Fibroblast of the conjunctiva (primary cell): ENCODE measurements at regions not wholly inside any gene's neighbourhood (a gene's known extent, or its start where the extent isn't known, plus 50 kb on each side); places are given as distances from the start of the nearest gene placed in this dataset.

ENCODE experiments used
- DNase-seq: peaks from one replicate; pipeline ENCODE4 v3.0.0-alpha.2; 2010; ENCODE audit warnings: low read depth

DNA sequence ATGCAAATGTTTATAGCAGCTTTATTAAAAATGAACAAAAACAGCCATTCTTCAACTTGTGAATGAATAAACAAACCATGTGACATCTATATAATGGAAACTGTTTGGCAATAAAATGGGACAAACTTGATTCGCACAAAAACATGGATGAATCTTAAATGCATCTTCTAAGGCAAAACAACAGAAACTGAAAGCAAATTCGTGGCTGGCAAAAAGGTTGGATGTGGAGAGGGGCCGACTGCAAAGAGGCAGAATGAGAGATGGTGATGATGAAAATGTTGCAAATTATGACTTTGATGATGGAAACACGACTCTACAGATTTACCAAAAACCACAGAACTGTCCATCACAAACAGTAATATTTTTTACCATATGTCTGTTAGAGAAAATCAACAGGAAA, 327.0 kb upstream of the NR5A2 start:
- DNase-seq, result no peak

GRCh38 chr1:199701726-199702125, 325.8 kb upstream of the NR5A2 start:
- no peak for DNase-seq

DNA sequence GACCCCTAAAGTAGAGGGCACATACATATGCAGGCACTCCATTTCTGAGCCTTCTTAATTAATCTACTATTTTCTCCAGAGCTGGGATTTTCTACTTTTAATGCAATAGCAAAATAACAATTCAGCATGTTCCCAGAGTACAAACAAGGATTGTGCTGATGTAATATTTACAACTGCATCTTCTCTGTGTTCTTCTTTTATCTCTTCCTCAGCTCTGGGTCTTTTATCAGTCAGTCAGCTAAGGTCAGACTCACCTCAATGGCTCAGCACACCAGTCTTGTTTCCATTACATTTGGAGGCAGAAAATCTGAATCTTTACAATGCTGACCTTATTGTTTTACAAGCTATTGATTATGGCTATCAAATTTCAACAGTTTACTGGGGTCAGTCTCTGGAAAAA, 323.3 kb upstream of the NR5A2 start:
- no peak for DNase-seq

GRCh38 chr1:199705825-199706224, 321.7 kb upstream of the NR5A2 start:
- no peak for DNase-seq

- no peak for DNase-seq
These were observed 320.5 kb upstream of the NR5A2 start for GRCh38 chr1:199706826-199707606.

- no peak for DNase-seq
These were observed 316.5 kb upstream of the NR5A2 start for GRCh38 chr1:199710974-199711373.

GRCh38 chr1:199716729-199717128, 310.8 kb upstream of the NR5A2 start:
- no peak for DNase-seq

GRCh38 chr1:199719156-199719842, 308.2 kb upstream of the NR5A2 start:
- no peak for DNase-seq

GRCh38 chr1:199720496-199720895, 307.0 kb upstream of the NR5A2 start:
- no peak for DNase-seq

- DNase-seq, result no peak
These were observed 306.5 kb upstream of the NR5A2 start for GRCh38 chr1:199721001-199721400.

DNA sequence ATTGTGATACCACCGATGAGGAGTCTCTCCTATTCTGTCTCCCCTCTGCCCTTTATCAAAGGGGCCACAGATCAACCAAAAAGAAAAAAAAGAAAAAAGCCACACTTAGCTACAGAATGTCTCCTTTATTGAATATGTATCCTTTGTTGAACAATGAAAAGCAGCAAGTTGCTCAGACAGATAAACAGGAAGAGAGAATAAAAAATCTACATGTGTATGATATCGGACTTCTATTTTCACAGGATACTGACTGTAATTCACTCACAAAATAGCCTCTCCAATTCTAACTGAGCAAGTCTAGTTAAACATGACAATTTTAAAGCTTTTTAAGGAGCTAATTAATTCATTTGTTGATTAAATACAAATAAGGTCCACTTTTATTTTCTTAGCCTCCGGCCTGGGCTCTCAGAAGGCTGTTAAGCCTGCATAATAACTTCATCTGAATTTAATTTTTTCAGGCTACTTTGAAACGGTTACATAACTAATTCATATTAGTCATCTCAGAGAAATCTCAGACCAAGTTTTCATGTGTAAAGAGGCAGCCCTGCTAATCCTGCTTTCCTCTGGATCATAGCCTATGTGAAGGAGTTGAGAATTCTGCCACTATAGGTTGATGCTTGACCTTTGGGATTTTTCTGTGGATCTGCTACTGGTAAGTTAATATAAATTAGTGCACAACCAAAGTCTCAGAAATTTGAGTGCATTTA, 304.1 kb upstream of the NR5A2 start:
- DNase-seq, result peak; percentile 1

GRCh38 chr1:199724049-199724448, 303.5 kb upstream of the NR5A2 start:
- DNase-seq, result no peak

GRCh38 chr1:199725002-199725565, 302.4 kb upstream of the NR5A2 start:
- DNase-seq, result no peak

DNA sequence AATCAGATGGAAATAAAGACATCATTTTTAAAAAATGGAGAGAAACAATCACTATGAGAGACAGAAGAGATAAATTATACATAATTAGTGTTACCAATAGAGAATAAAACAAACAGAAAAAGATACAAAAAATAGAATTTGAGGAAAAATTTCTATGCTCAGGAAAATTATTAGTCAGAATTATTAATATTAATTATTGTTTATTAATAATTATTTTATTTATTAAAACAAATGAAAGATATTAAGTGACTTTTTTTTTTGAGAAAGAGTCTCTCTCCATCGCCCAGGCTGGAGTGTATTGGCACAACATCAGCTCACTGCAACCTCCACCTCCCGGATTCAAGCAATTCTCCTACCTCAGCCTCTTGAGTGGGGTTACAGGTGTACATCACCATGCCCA, 299.8 kb upstream of the NR5A2 start:
- no peak for DNase-seq

DNA sequence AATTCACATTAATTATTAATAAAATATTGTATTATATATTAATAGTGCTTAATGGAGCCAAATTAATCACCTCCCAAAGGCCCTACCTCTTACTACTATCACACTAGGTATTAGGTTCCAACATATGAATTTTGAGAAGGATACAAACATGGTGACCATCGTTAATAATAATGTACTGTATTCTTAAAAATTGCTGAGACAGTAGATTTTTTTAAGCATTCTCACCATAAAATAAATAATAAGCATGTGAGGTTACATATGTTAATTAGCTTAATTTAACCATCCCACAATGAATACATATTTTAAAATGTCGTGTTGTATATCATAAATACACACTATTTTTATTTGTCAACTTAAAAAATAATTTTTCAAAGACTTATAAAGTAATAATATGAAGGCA, 299.2 kb upstream of the NR5A2 start:
- no peak for DNase-seq

DNA sequence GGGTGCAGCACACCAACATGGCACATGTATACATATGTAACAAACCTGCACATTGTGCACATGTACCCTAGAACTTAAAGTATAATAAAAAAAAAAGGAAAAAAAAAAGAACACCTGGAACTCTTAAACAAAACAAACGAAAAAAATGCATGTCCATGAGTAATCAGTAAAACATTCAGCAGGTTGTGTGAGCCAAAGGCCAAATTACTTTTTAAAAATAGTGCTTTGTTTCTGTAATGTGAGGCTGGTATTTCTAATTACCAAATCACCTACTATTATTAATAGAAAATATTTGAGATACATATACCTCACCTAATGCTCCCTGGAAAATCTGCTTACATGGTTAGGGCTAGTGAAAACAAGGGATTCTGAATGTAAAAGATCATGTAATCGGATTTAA, 294.4 kb upstream of the NR5A2 start:
- DNase-seq, result no peak

DNA sequence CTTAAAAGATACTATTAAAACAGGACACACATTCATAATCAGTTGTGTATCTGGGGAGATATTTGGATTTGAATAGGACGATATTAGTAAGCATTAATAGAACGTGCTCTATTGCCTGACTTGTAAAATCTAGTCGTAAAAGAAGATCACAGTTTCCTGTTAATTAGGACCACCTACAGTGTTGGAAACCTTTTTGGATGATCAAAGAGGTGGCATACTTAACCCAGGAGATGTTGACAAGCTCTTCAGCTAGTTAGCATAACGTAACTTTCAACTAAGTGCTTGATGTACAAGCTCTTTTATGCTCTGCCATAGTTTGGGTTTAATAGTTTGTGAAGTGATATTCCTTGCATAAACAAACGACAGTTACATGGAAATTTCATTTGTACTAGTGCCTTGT, 293.3 kb upstream of the NR5A2 start:
- DNase-seq, result no peak

DNA sequence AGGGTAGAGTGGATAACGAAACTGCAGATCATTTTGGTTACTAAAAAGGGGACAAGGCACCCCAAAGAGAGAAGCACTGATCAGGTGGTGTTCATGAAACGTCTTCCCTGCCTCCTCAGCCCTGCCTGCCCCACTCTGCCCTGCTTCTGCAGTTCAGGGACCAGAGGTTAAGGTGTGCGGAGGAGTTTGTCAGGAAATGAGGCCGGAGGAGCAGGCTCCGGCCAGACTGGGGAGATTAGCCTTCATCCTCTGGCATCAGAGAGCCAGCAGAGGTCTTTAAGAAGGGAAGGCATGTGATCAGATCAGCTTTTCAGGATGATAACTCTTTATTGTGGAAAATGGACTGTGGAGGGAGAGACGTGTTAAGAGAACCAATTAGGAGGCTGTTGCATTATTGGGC, 291.9 kb upstream of the NR5A2 start:
- no peak for DNase-seq

GRCh38 chr1:199736646-199737045, 290.9 kb upstream of the NR5A2 start:
- DNase-seq, result no peak

GRCh38 chr1:199741586-199741985, 285.9 kb upstream of the NR5A2 start:
- no peak for DNase-seq

- DNase-seq, result peak; percentile 69
These were observed 285.0 kb upstream of the NR5A2 start for GRCh38 chr1:199742547-199742946.

- DNase-seq, result no peak
These were observed 284.3 kb upstream of the NR5A2 start for GRCh38 chr1:199743227-199743626.
